Transverse colon (tissue), 4 donors: ENCODE measurements at regions not wholly inside any gene's neighbourhood (a gene's known extent, or its start where the extent isn't known, plus 50 kb on each side); places are given as distances from the start of the nearest gene placed in this dataset.

ENCODE experiments used
- EP300 ChIP-seq: sonication (generic); formaldehyde crosslinking; IDR thresholded peaks from one replicate; pipeline ENCODE4 v1.6.1; 2017; ENCODE audit warnings: antibody characterized with exemption, low read depth
- POLR2A ChIP-seq: fragments of 450-650 bp; IDR thresholded peaks from one replicate; pipeline ENCODE4 v1.6.1; 2016; ENCODE audit warnings: antibody characterized with exemption, mild to moderate bottlenecking, moderate library complexity
- POLR2AphosphoS5 ChIP-seq, 3 donors: sonication (generic); formaldehyde crosslinking; IDR thresholded peaks; one replicate each; pipeline ENCODE4 v1.6.1; 2016; ENCODE audit warnings: antibody characterized with exemption in 3 of 3
- TF ChIP-seq, protein P1 (sequence below), 5 experiments: fragments of 200-600 bp in 3 of 5; fragments of 450-650 bp in 2 of 5; sonication (generic) in 3 of 5; IDR thresholded peaks; 1 replicate in 2 of 5; 2 replicates in 3 of 5; pipeline ENCODE4 v1.5.1; 2016 to 2017; ENCODE audit warnings: antibody characterized with exemption in 5 of 5, inconsistent platforms in 3 of 5, mild to moderate bottlenecking in 2 of 5, moderate library complexity in 1 of 5

DNA sequence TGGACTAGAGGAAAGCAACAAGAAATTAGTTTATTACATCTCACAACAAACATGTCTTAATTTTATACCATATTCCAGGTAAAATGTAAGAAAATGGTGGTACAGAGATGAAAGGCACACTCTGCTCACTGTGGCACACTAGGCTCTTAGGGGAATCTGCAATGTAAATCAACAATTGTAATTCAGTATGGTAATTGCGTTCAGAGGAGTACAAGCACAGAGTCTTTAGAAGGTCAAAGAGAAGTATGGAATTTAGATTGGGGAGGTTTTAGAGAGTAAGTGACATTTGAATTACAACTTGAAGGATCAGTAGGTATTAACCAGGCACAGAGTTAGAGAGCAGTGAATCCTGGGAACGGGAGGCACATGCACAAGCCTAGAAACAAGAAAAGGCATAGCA lies 694.0 kb upstream of the USP15 start:
- TF ChIP-seq, protein P1, sequence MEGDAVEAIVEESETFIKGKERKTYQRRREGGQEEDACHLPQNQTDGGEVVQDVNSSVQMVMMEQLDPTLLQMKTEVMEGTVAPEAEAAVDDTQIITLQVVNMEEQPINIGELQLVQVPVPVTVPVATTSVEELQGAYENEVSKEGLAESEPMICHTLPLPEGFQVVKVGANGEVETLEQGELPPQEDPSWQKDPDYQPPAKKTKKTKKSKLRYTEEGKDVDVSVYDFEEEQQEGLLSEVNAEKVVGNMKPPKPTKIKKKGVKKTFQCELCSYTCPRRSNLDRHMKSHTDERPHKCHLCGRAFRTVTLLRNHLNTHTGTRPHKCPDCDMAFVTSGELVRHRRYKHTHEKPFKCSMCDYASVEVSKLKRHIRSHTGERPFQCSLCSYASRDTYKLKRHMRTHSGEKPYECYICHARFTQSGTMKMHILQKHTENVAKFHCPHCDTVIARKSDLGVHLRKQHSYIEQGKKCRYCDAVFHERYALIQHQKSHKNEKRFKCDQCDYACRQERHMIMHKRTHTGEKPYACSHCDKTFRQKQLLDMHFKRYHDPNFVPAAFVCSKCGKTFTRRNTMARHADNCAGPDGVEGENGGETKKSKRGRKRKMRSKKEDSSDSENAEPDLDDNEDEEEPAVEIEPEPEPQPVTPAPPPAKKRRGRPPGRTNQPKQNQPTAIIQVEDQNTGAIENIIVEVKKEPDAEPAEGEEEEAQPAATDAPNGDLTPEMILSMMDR (IDR thresholded peaks at IDR 0.05): no peak
- TF ChIP-seq POLR2A: no peak
- no peak for TF ChIP-seq EP300
- no peak for TF ChIP-seq POLR2AphosphoS5 (IDR thresholded peaks at IDR 0.05)
